Inflammatory macrophage treated with lipopolysaccharide for 1 hour (primary cell): ENCODE measurements at regions not wholly inside any gene's neighbourhood (a gene's known extent, or its start where the extent isn't known, plus 50 kb on each side); places are given as distances from the start of the nearest gene placed in this dataset.

Experiments used
- DNase-seq, 2 donors: peaks; one replicate each; pipeline ENCODE4 v3.0.0-alpha.2; 2020 to 2022

DNA sequence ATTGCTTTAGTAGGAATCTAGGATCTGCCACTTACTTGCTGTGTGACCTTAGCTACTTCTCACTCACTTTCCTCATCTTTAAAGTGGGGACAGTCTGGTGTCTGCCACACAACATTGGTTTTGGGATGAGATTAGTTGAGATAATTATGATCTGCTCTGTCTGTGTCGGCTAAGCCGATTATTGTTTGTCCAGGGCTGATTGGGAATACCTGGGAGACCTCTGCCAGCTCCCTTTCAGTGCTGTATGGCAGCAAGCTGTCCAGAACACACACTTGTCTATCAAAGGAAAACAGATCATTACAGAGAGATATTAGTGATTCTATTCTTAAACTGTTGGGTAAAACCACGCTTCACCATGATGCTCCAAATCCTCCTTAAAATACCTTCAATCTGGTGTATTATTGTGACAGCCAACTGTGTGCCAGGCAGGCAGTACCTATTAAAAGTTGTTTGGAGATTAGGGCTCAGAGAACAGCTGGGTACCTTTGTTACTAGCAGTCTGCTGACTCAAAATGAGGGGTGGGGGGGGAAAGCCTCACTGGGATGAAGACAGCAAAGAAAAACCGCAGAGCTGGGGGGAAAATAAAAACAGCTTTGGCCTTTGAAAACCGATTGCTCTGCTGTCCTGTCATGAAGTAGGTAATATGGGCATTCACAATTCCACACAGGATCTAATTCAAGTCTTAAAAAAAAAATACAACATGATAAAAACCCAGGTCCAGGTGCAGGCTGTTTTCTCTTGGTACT is 458.4 kb upstream of the C9orf72 start:
- DNase-seq: no peak

DNA sequence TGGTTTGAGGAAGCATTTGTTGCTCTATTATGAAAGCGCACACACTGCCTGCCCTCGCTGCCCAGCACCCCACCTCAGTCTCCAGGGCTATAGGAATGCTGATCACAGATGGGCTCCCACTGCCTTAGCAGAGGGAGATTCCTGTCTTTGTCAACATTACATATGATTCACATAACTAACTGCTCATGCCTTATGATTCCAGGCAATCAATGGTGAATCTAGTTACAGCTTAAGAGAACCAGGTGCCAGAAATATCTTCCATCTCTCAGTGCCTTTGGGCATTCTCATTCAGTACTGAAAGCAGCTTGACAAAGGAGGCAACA is 458.9 kb upstream of the C9orf72 start:
- DNase-seq: no peak

DNA sequence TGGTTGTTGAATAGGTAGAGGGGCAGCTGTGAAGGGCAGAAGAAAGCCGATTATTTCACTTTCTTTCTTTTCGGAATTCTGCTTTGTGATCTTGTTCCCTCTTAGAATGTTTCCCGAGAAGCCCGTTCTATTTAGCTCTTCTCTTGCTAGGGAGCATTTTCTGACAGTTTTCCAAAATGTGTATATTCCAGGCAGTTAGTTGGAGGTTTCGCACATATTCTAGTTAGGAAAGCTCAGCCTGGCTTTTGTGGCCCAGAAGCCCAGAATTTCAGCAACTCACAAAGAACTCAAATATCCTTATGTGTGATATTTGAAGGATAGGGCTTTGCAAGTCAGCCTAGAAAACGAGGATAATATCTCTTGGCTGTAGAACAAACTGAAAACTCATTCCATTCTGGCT is 461.0 kb upstream of the C9orf72 start:
- DNase-seq: no peak

DNA sequence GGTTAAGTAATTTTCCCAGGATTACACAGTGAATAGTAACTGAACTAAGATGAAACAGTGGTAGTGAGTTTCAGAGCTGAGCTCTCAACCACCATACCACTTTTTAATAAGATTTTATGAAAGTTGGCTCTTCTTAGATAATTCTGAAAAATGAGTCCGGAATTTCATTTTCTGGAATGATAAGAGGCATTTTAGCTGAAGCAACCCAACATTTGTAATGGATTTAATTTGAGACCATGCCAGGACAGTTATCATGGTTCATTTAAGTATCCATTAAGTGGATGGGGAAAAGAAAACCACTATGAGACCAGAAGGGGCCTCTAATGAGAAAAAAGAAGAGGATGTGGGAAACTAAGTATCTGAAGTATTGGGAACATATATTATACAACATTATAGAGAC is 464.7 kb upstream of the C9orf72 start:
- no peak for DNase-seq

DNA sequence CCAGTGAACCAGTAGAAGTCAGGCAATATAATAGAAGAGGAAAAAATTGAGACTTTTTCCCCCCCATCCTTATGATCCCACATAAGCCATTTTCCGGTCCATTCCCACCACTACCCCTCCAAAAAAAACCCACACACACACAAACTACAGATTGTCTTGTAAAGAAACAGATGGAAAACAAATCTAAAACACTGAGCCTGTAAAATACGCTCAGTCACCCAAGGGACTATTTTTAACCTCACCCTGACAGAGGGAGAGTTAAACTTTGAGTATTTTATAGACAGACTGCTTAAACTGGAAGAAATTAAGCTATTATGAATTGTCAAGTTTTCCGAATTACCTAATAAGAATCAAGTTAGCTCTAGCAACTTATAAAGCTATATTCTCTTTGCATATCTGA is 471.8 kb upstream of the C9orf72 start:
- no peak for DNase-seq

DNA sequence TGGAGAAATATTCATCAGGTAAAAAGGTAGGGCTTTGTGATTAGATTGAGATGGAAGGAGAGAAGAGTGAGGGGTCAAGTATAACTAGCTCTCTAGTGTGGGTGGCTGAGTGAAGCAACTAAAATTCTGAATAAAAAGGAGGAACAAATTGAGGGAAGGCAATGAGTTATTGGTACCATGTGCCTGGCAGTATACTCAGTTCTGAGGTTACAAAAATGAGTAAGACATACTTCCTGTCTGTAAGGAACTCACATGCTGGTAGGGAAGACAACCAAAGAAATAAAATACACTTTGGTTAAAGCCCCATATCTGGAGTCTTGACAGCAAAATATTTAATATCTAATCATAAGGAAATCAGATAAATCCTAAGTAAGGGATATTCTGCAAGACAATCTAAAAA is 476.8 kb upstream of the C9orf72 start:
- DNase-seq: peak in 1 of 2 donors; percentile 3

DNA sequence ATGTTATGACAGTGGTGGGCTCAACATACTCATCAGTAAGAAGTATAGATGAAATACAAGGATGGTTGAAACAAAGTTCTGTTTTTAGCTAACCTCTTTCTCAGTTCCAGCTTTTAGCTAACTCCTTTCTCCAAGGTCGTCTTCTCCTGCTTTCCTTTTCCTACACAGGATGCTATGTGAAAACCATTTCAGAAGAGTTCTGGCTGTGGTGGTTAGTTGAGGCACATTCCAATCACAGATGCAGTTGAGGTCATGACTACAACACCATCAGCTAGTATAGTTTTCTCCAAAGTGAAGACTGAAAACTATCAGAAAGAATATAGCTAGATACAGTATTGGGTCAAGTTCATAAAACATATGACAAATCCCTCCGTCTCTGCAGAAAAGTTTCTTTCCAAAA is 477.7 kb upstream of the C9orf72 start:
- no peak for DNase-seq

DNA sequence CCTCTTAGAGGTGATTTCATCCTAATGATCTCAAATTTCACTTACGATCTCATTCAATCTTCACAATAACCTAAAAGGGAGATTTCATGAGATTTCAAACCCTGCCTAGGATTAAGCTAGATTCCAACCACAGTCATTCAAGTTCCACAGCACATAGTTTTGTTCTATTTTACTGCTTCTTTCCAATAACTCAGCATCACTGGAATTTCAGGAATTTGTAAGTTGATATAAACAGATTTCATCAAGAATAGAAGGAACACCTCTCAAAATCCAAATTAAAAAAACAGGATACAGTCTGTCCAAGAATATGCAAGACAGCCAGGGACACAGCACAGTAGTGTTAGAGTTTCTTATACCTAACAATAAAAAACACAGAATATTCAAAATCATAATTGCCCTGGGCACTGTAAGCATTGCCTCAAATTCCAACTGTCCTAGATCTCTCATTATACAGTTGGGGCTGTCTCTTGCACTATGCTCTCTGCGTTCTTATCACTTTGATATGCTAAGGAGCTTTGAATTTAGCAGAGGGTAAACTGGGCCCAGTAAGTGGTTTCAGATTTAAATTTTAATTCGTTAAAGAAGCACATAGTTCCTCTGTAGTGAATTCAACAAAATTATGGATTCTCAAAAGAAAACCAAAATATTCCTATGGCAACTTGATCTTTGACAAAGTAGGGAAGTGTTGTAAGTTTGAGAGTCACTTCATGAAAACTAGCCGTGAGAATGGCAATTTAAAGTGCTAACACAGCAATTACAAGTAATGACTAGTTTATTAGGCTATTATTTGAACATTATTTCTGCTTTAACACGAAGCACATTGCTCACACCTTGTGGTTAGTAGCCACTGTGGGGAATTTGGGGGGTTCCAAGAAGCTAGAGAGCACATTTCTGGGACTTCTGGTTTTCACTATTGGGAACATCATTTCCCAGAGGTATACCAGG is 478.6 kb upstream of the C9orf72 start:
- DNase-seq: no peak

DNA sequence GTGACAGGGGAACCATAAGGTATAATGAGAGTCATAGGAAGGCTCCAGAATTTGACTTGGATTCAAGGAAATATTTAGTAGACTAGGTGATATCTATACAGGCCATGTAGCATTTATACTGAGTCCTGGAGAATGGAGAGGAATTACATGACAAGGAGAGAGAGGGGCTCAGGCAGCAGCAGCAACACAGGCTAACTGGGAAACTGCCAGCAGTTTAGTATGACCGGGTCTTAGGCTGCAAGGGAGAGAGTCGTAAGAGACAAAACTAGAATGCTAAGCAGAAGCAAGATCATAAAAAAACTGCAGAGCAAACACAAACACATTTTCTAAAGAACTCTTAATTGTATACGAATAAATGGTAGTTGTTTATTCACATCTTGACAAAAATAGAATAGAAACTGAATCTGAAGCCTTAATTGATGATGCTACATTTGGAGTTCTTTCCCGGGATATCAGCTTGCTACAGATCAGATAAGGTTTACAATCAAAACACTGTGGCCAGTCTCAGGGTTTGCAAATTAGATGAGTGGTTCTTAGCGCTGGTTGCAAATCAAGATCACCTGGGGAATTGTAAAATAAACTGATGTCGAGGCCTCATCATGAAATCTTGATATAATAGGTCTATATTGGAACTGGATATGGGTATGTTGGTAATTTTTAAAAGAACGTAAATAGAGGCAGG is 480.0 kb upstream of the C9orf72 start:
- DNase-seq: no peak

DNA sequence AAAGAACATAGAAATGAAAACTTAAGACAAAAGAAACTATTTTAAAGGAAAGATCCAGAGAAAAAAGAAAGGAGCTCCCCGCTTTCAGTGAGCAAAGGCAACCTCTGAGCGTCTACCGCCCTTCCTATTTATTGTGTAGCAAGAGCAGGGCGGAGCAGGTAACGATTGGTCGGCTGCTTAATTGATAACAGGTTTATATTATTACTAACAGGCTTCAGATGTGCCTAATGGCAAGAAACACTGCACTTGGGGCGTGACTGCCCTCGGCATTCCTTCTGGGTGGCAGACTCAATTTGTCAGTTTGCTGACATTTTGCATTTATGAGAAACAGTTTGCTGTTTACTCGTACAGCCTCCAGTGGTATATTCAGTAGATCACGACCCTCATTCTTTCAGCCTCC is 482.7 kb upstream of the C9orf72 start:
- no peak for DNase-seq

DNA sequence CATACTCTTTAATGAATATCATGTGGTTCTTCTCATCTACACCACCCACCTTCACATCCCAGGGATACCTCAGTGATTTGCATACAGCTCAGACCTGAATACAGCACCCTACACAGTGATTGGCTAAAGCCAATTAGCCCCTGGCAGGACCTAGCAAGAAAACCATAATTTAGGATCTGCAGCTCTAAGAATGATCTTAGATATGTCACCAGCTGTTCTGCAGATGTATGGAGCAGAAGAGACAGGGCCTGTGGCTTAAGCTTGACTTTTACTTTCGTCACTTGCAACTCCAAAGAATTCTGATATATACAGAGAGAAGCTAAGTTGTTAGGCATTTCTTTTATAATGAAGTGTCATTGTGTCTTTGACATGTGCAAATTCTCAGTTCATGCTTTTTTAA is 483.2 kb upstream of the C9orf72 start:
- DNase-seq: no peak

DNA sequence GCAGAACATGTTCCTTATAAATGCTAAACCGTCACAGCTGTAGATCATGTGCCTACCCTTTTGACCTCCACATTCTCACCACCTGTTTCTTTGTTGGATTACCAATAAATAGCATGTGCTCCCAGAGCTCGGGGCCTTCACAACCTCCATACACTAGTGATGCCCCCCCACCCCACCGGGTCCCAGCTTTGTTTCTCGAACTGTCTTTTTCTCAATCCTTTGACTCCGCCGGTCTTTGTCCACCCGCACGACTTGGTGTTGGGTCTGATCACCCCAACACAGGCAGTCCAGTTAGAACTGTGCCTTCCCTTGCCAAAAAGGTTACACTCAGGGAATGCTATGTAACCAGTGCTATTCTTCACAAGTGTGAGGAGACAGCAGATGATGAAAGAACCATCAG is 485.9 kb upstream of the C9orf72 start:
- DNase-seq: no peak

DNA sequence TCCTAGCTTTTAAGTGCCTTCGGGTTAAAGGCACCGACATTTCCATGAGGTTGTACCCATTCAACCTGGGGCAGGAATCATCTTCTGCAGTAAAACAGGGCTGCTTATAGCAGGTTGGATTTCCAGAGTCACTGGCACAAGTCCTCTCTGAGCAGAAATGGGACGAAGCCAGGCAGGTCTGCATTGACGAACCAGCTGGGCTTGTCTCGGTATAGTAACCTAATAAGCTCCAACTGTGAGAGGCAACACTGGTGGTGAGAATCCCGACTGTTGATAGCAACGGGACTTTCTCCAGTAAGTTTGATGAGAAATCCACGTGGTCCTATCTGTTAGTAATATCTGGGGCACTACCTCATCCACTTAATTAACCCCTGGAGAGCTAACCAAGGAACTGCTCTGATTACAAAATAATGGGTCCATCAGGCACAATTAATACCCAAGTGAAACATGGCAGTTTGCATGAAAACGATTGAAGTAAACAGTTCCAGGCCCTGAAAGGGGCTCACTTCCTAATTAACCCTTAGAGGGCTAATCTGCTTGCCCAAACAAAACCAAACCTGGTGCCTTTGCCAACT is 491.0 kb upstream of the C9orf72 start:
- DNase-seq: no peak

DNA sequence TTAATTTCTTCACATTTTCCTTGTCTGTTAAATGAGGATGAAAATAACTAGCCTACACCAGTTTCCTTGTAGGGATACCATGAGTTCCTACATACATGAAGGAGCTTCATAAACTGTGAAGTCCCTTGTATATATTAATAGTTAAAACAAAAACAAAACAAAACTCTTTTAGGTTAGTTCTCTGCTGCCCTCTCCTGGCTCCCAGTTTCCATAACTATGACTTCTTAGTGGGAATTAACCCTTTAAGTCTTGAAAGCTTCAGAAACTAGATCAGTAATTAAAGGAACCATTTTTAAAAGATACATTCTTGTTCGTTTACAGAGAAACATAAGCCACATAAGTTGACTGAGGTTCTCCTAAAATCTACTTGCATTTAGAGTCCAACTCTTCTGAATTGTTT is 500.0 kb upstream of the C9orf72 start:
- DNase-seq: peak; percentile 37 to 76

DNA sequence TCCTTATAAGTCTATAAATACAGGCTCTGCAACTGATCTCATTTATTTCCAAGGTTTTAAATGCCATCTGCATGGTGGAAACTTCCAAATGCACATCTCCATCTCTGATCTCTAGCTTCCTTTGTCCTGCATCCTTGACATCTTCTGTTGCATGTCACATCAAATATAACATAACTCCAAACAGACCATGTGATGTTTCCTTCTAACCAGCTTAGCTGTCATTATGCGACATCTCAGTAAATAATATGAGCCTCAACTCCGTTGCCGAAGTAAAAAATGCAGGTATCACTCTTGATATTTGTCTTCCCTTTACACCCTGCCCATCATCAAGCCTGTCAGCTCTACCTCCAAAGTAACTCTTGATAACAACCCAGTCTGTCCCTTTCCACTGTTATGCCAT is 506.4 kb upstream of the C9orf72 start:
- no peak for DNase-seq

DNA sequence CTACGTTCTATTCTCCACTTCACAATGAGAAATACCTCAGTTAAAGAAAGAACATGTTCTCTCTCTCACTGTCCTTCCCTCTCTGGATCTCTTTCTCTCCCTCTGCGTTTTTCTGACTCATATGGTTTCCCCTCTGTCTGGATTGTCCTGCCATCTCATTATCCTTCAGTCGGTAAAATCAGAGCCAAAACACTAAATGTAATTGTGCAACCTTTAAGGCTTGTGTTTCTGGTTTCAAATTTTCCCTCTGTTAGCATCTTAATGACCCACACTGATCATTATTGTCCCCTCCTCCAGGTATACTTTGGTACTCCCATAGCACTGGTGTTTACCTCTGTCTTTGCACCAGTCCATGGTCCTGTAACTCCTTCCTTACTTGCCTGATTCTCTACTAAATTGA is 509.4 kb upstream of the C9orf72 start:
- DNase-seq: no peak

DNA sequence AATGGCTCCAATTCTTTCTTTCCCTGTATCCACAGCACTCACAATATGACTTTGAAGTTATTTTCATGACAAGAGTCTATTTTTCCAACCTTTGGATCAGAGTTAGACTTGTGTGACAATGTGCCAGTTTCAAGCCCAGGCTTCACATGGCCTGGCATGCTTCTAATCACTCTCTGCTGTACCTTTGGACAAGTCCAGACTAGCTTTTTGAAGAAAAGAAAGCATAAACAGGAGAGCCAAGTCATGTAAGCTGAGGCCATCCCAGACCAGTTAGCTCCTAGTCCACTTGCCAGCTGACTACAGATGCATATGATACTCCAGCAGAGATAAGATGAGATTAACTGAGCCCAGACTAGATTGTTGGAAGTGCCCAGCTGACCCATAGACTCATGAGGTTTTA is 513.6 kb upstream of the C9orf72 start:
- DNase-seq: no peak

DNA sequence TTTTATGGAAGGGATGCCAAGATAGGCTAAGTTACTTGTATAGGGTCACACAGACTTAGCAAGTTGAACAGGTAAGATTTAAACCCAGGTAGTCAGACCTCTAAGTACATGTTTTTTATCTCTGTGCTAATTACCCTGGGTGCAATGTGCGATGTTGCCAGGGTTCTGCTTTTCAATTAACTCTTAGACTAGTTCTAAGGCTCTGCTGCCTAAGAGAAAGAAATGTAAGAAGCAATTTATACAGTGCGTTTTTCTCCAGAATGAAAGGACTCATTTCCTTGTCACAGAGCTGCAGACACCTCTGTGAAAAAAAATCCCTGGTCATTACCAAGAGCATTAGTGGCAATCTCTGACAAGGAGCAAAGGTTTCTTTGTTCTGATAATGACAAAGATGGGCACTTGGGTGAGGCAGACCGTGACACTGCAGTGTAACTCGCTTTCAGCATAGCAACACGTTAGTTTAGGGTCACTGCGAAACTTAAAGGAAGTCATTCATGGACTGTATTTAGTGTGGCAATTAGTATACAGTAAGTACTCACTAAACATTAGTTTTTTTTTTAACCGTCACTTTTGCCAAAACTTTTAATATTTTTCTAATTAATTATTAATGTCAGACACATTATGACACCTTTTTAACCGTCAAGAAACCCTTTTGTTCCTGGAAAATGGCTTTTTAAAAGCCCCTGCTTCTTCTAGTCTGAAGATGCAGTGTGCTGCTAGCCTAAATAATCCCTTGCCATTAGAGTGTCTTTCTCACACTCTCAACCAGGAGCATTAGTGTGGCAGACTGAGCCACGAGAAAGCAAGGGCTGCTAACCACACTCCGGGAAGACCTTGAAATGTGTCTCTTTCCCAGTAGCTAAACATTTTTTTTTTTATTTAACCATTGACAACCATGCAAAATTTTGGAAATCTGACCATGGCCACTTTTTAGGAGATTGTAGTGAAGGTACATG is 520.0 kb upstream of the C9orf72 start:
- DNase-seq: no peak

DNA sequence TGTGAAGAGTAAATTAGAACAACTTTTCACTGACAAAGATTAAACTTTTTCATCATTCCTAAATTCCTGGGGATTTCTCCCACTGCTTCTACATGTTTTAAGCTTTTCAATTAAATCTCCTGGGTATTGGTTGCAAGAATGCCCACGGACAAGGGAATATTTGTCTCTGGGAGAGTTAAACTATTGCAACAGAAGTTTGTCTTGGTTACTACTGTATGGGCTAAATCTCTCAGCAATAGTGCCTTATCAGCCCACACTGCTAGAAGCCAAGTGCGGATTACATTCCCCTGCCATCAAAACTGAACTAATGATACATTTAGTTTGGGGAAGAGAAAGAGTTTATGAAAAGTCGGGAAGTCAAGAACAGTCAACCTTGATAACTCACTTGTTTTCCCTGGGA is 528.2 kb upstream of the C9orf72 start:
- no peak for DNase-seq

DNA sequence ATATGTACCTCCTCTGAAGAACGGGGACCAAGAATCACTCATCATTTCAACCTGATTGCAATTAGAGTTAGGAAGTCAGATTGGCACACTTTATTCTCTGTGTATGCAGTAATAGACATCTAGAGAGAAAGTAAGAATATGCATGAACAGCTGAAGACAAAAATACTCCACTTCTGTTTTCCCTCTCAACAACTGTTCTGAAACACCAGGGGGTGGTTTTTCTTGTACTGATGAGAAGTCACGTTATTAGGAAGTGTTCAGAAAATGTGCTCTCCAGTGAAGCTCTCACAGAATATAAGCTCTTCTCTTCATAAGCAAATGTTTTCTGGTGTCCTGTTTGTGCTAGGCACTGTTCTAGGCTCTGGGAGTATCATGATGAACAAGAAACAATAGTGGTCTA is 531.7 kb upstream of the C9orf72 start:
- DNase-seq: no peak

DNA sequence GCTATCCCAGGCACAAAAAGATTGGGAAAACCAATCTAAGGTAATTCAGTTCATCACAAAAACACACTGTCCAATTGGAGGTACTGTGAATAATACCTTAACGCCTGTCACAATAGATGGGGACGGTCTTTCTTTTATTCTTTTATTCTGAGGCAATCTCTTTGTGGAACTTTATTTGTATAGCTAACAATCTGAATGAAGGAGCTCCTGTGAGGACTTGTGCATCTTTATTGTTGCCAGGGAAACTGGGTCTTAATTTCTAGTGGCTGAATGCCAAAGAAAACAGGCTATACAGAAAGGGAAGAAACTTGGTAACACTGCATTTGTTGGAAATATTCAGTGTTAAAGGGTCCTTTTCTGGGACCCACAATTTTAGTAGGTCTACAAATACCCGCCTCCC is 546.9 kb upstream of the C9orf72 start:
- no peak for DNase-seq

DNA sequence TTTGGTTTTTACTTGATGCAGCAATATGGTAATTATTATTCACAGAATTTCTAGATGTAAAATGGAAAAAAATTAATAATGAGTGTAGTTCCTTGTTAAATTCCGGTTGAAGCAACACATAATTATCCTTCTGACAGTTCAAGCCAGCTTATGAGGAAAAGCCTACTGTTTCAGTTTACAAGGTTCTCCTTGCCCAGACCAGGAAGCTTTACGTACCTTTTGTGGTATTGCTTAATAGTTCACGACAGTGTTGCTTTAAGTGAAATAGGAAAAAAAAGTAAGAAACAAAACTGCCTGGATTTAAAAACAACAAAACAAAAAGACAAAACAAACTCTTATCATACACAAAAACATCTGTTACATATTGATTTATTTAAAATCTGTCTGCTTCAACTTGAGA is 547.3 kb upstream of the C9orf72 start:
- no peak for DNase-seq
